ENCODE measurements at regions not wholly inside any gene's neighbourhood (a gene's known extent, or its start where the extent isn't known, plus 50 kb on each side); places are given as distances from the start of the nearest gene placed in this dataset.

- no peak for FAIRE-seq
- H3K4me1 ChIP-seq: no peaks in the 10 kb centered on the region
- TF ChIP-seq CHD4 (IDR thresholded peaks at IDR 0.05; ENCODE audit: borderline replicate concordance) (no peak), TFCP2L1 (CRISPR knock-in tag; IDR thresholded peaks at IDR 0.05) (no peak), EP300 (IDR thresholded peaks at IDR 0.05) (no peak), SMC3 (IDR thresholded peaks at IDR 0.05) (no peak), USF2 (IDR thresholded peaks at IDR 0.05) (no peak), RNF2 (IDR thresholded peaks at IDR 0.05; ENCODE audit: borderline replicate concordance, low read depth) (no peak), HES2 (IDR thresholded peaks at IDR 0.05) (no peak), EHMT2 (IDR thresholded peaks at IDR 0.05; ENCODE audit: low read depth) (no peak), POLR2AphosphoS2 (conservative IDR thresholded peaks at IDR 0.05; ENCODE audit: low read length) (no peak), MYC (IDR thresholded peaks at IDR 0.05; ENCODE audit: borderline replicate concordance, low read length) (no peak), ATOH8 (CRISPR knock-in tag; IDR thresholded peaks at IDR 0.05; ENCODE audit: low read depth) (no peak), ZFP36 (IDR thresholded peaks at IDR 0.05; ENCODE audit: borderline replicate concordance, partially characterized antibody) (no peak), FOXS1 (CRISPR knock-in tag; IDR thresholded peaks at IDR 0.05) (no peak), NFE2L2 (conservative IDR thresholded peaks at IDR 0.05; ENCODE audit: low read length) (no peak), CTCF (IDR thresholded peaks at IDR 0.05) (no peak)
- 90% methylated on average over 5 of the region's 5 CpGs for WGBS (ENCODE audit: missing lambda C conversion rate)
- ChIA-PET CTCF (interaction anchor here (0.6 to 1.3 kb wide), 3 partner anchors 9 to 529 kb away, joined by 3 to 4 read pairs (median 3); no protein-coding TSS in a partner anchor), POLR2A (no interaction called here)
- no peak for ATAC-seq
- DNase-seq (ENCODE audit: low read depth in 1 of 2, low spot score in 1 of 2): no peak
- H3K9me3 ChIP-seq: no peaks in the 10 kb centered on the region
- no peak overlapping the region for H3K4me2 ChIP-seq
- no peak overlapping the region for H3K4me3 ChIP-seq
- H3K27ac ChIP-seq: no peak overlapping the region
Observed at GRCh38 chr2:163462993-163463392, 272.8 kb downstream of the FIGN start.

- H3K9me3 ChIP-seq: no peaks in the 10 kb centered on the region
- CTCF ChIA-PET: interaction anchor here (0.6 kb wide), 1 partner anchor 236 kb away, joined by 4 read pairs; no protein-coding TSS in a partner anchor
- H3K27ac ChIP-seq: no peak overlapping the region
- H3K4me3 ChIP-seq: no peak overlapping the region
- no peak for FAIRE-seq
- WGBS (ENCODE audit: missing lambda C conversion rate): 92% methylated on average over 9 of the region's 9 CpGs
- H3K4me2 ChIP-seq: no peak overlapping the region
- no peak for ATAC-seq
- POLR2A ChIA-PET: no interaction called here
- no peak for TF ChIP-seq CBX2 (IDR thresholded peaks at IDR 0.05; ENCODE audit: borderline replicate concordance, low read depth)
- TF ChIP-seq E2F6 (IDR thresholded peaks at IDR 0.05; ENCODE audit: borderline replicate concordance, low read depth): no peak
- no peak for TF ChIP-seq TP53 (CRISPR knock-in tag; IDR thresholded peaks at IDR 0.05)
- TF ChIP-seq RNF2 (IDR thresholded peaks at IDR 0.05; ENCODE audit: borderline replicate concordance, low read depth): no peak
- no peak for TF ChIP-seq FOXS1 (CRISPR knock-in tag; IDR thresholded peaks at IDR 0.05)
- TF ChIP-seq BCL3 (IDR thresholded peaks at IDR 0.05): no peak
- no peak for DNase-seq (ENCODE audit: low read depth in 1 of 2, low spot score in 1 of 2)
- H3K4me1 ChIP-seq: no peaks in the 10 kb centered on the region
Observed at GRCh38 chr2:163459986-163460385, 275.8 kb downstream of the FIGN start.

Data from A549 (cell line).